Fibroblast of lung (primary cell): ENCODE measurements at regions not wholly inside any gene's neighbourhood (a gene's known extent, or its start where the extent isn't known, plus 50 kb on each side); places are given as distances from the start of the nearest gene placed in this dataset.

Experiments used
- EZH2 ChIP-seq: IDR thresholded peaks from 2 replicates; pipeline ENCODE4 v1.5.1; 2012; ENCODE audit warnings: low read length, control low read depth, mild to moderate bottlenecking; ENCODE audit errors: missing control alignments
- TF ChIP-seq, protein P1 (sequence below), 2 donors: IDR thresholded peaks in 1 of 2; conservative IDR thresholded peaks in 1 of 2; 1 replicate in 1 of 2; 2 replicates in 1 of 2; pipeline ENCODE4 v1.5.1; 2011 to 2012; ENCODE audit warnings: low read length in 2 of 2, control low read depth in 1 of 2, inconsistent platforms in 1 of 2, low read depth in 1 of 2, mild to moderate bottlenecking in 1 of 2

DNA sequence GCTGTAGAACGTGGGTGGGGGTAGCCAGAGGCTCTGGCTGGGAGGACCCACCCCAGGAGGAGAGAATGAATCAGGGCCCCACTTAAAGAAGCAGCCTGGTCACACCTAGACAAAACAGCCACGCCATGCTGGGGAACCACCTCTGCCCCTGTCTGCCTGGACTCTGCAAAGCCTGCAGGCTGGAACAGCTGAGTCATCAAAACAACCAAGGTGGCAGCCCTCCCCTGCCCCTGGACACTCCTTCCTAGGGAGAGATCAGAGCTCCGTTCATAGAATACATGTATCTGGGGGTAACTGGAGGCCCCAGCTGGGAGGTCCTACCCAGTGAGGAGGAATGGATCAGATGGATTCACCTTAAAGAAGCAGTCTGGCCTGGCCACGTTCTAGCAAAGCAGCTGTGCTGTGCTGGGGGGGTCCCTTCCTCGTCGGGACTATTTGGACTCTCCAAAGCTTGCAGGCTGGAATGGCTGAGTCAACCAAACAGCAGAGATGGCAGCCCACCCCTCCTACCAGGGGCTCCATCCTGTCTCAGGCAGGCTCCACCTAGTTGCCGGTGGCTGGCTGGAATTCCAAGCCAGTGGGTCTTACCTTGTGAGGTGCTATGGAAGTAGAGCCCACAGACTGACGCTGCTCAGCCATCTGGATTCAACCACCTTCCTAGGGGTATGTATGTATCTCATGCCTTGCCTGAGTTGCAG, 50.5 kb upstream of the NT5C1B start:
- TF ChIP-seq, protein P1, sequence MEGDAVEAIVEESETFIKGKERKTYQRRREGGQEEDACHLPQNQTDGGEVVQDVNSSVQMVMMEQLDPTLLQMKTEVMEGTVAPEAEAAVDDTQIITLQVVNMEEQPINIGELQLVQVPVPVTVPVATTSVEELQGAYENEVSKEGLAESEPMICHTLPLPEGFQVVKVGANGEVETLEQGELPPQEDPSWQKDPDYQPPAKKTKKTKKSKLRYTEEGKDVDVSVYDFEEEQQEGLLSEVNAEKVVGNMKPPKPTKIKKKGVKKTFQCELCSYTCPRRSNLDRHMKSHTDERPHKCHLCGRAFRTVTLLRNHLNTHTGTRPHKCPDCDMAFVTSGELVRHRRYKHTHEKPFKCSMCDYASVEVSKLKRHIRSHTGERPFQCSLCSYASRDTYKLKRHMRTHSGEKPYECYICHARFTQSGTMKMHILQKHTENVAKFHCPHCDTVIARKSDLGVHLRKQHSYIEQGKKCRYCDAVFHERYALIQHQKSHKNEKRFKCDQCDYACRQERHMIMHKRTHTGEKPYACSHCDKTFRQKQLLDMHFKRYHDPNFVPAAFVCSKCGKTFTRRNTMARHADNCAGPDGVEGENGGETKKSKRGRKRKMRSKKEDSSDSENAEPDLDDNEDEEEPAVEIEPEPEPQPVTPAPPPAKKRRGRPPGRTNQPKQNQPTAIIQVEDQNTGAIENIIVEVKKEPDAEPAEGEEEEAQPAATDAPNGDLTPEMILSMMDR (conservative IDR thresholded peaks at IDR 0.05 in 1 of 2, IDR thresholded peaks at IDR 0.05 in 1 of 2; ENCODE audit: low read depth in 1 of 2, low read length in 2 of 2), result no peak
- no peak for TF ChIP-seq EZH2
